Brain microvascular endothelial cell (primary cell): ENCODE measurements at regions not wholly inside any gene's neighbourhood (a gene's known extent, or its start where the extent isn't known, plus 50 kb on each side); places are given as distances from the start of the nearest gene placed in this dataset.

Experiments
- DNase-seq: peaks from one replicate; pipeline ENCODE4 v3.0.0-alpha.2; 2020
- H3K27ac ChIP-seq: fragments of 250-450 bp; sonication (Bioruptor Pico); 2 replicates; pipeline ENCODE4 v1.5.1; 2020; ENCODE audit warnings: mild to moderate bottlenecking, moderate library complexity
- H3K27me3 ChIP-seq: fragments of 250-450 bp; sonication (Bioruptor Pico); replicated peaks from 2 replicates; pipeline ENCODE4 v1.5.1; 2020; ENCODE audit warnings: mild to moderate bottlenecking
- H3K36me3 ChIP-seq: fragments of 250-450 bp; sonication (Bioruptor Pico); replicated peaks from 2 replicates; pipeline ENCODE4 v1.5.1; 2020; ENCODE audit warnings: mild to moderate bottlenecking
- H3K4me3 ChIP-seq: 2 replicates; pipeline ENCODE4 v1.5.1; 2011; ENCODE audit warnings: low read depth, mild to moderate bottlenecking, control low read depth, low read length, moderate library complexity
- in situ Hi-C: cut with HindIII; loops from 2 replicates; pipeline ENCODE4 v1.10.0; 2017; ENCODE audit warnings: low sequenced_read_pairs, low pct_ligation_motif_present
- TF ChIP-seq, protein P1 (sequence below): IDR thresholded peaks from 2 replicates; pipeline ENCODE4 v1.5.1; 2011; ENCODE audit warnings: low read depth, mild to moderate bottlenecking, moderate library complexity, low read length, control low read depth, inconsistent platforms; ENCODE audit errors: missing control alignments

DNA sequence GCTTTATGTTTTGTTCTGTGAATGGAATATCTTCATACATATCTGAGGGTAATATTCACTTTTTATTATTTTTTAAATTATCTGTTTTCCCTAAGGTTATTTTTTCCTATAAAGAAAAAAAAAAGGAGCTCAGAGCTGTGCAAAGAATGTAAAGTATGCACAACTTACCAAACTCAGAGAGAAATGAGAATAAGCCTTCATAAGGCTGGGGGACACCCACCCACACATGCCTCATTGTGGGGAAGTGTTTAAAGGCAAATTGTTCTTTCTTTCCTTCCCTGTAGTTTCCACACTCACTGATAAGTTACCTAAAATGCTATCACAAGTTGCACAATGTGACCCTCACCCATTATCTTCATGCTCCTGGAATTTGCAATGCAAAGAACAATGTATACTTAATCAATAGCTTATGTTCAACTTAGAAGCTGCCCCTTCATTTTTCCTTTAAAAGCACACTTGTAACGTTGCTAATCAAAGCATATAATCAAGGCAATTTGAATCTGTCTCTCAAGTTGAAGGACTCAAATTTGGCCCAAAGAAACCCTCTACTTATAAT is 108.1 kb downstream of the GNAT3 start:
- DNase-seq: no peak
- TF ChIP-seq, protein P1, sequence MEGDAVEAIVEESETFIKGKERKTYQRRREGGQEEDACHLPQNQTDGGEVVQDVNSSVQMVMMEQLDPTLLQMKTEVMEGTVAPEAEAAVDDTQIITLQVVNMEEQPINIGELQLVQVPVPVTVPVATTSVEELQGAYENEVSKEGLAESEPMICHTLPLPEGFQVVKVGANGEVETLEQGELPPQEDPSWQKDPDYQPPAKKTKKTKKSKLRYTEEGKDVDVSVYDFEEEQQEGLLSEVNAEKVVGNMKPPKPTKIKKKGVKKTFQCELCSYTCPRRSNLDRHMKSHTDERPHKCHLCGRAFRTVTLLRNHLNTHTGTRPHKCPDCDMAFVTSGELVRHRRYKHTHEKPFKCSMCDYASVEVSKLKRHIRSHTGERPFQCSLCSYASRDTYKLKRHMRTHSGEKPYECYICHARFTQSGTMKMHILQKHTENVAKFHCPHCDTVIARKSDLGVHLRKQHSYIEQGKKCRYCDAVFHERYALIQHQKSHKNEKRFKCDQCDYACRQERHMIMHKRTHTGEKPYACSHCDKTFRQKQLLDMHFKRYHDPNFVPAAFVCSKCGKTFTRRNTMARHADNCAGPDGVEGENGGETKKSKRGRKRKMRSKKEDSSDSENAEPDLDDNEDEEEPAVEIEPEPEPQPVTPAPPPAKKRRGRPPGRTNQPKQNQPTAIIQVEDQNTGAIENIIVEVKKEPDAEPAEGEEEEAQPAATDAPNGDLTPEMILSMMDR: no peak
- in situ Hi-C loops: no loop called here
- Histone ChIP-seq H3K36me3 (no peaks in the 10 kb centered on the region), H3K27me3 (no peaks in the 10 kb centered on the region), H3K4me3 (no peak overlapping the region), H3K27ac (no peak overlapping the region)

DNA sequence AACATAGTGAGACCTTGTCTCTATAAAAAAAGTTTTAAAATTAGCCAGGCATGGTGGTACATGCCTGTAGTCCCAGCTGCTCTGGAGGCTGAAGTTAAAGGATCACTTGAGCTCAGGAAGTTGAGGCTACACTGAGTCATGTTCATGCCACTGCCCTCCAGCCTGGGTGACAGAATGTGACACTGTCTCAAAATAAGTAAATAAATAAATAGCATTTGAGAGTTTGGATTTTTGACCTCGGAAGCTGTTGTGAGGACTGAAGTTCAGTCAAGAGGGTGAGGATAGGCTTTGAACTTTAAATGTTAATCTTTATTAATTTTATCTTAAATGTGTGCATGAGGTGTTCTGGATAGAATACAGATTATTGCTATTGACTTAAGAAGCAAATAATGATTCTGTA is 110.2 kb downstream of the GNAT3 start:
- Histone ChIP-seq H3K27ac (no peak overlapping the region), H3K4me3 (no peak overlapping the region), H3K36me3 (no peaks in the 10 kb centered on the region), H3K27me3 (no peaks in the 10 kb centered on the region)
- no peak for DNase-seq
- TF ChIP-seq, protein P1: no peak
- in situ Hi-C loops: no loop called here

DNA sequence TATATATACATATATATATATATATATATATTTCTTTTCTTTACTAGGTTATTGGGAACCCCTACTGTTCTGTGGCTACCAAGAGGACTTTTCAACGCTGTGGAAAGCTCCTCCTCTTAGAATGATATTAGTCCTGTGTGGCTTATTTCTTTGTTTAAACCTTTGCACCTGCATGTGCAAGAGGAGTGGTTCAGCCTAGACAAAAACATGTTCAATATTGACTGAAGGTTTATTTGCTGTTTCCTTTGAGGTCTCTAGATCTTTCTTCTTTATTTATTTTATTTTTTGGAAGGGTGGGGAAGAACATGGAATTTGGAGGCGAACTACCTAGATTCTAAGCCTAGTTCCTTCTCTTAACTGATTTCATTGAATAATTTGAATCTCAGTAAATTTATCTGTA is 118.1 kb downstream of the GNAT3 start:
- no peak for DNase-seq
- TF ChIP-seq, protein P1: no peak
- no peak overlapping the region for H3K27ac ChIP-seq
- H3K36me3 ChIP-seq: no peaks in the 10 kb centered on the region
- no peaks in the 10 kb centered on the region for H3K27me3 ChIP-seq
- in situ Hi-C loops: no loop called here
- H3K4me3 ChIP-seq: no peak overlapping the region

DNA sequence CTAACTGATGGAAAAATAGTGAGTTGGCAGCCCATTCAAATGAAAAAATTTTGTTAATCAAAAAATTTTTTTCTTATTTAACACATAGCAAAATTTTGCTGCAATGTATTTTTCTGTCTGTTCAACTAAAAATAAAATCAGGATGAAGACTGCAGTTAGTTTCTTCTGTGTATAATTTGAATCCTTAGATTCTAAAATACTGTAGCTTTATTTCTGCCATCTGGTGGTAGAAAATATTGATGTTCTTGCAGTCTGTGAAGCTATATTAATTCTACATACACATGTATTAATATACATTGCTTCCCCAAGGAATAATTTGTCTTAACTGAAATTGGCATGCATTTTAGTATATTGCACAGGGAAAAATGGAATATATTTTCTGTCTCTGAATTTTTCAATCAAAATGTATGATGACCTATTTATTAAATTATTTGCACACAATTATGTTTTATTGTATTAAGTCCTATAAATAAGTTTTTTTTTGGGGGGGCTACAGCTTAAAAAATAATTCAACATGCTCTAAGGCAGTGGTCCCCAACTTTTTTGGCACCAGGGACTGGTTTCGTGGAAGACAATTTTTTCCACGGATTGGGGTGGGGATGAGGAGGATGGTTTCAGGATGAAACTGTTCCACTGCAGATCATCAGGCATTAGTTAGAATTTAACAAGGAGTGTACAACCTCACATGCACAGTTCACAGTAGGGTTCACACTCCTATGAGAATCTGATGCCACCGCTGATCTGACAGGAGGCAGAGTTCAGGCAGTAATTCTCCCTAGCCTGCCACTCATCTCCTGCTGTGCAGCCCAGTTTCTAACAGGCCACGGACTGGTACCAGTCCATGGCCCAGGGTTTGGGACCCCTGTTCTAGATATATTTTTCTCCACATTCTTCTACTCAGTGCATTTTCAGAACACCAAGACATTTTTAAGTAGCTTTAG is 119.4 kb downstream of the GNAT3 start:
- Histone ChIP-seq H3K36me3 (no peaks in the 10 kb centered on the region), H3K4me3 (no peak overlapping the region), H3K27me3 (no peaks in the 10 kb centered on the region), H3K27ac (no peak overlapping the region)
- in situ Hi-C loops: no loop called here
- TF ChIP-seq, protein P1: no peak
- DNase-seq: no peak

DNA sequence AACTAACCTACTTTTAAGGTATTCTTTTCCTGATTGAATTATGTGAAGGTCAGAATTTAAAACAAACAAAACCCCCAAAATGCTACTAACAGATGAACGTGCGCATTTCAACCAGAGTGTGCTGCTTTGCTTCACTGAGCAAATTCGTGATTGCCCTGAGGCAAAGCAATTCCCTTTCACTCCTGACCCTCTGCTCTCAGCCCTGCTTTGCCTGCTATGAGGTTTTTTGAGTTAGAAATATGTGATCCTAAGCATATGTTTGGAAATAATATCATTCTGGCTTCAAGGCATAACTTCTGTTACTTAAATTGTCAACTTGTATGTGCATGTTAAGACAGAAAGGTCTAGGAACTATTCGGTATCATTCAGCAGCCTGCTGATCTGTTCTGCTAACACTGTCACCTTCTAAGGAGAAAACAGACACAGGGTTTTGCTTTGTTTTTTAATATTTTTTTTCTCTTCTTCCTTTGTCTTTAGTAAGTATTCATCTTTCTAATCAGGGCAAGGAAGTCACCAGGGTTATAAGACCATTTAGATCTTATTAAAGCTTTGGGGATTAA is 124.2 kb downstream of the GNAT3 start:
- Histone ChIP-seq H3K4me3 (no peak overlapping the region), H3K36me3 (no peaks in the 10 kb centered on the region), H3K27ac (no peak overlapping the region), H3K27me3 (no peaks in the 10 kb centered on the region)
- in situ Hi-C loops: no loop called here
- DNase-seq: no peak
- TF ChIP-seq, protein P1: no peak
